ENCODE measurements at regions not wholly inside any gene's neighbourhood (a gene's known extent, or its start where the extent isn't known, plus 50 kb on each side); places are given as distances from the start of the nearest gene placed in this dataset.

DNA sequence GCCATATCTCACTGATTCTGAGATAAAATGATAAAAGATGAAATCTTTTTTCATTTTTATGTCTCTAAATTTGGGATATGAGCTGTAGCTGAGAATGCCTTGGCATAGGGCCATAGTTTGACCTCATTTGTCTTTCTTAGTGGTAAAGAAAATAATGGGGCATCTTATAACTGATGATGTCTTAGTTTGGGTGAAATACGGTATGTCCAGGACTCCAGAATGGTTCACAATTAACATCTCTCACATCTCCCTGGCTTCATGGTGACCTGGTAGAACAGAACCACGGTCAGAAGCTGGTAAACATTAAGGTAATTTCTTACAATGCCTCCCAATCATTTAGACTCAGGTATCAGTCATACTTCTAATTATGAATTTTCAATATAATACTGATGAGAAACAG, 250.8 kb downstream of the MAT2B start:
- H3K27ac ChIP-seq: no peak overlapping the region
- no peak for TF ChIP-seq ZFX (IDR thresholded peaks at IDR 0.05; ENCODE audit: borderline replicate concordance)
- TF ChIP-seq, protein P1, sequence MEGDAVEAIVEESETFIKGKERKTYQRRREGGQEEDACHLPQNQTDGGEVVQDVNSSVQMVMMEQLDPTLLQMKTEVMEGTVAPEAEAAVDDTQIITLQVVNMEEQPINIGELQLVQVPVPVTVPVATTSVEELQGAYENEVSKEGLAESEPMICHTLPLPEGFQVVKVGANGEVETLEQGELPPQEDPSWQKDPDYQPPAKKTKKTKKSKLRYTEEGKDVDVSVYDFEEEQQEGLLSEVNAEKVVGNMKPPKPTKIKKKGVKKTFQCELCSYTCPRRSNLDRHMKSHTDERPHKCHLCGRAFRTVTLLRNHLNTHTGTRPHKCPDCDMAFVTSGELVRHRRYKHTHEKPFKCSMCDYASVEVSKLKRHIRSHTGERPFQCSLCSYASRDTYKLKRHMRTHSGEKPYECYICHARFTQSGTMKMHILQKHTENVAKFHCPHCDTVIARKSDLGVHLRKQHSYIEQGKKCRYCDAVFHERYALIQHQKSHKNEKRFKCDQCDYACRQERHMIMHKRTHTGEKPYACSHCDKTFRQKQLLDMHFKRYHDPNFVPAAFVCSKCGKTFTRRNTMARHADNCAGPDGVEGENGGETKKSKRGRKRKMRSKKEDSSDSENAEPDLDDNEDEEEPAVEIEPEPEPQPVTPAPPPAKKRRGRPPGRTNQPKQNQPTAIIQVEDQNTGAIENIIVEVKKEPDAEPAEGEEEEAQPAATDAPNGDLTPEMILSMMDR (IDR thresholded peaks at IDR 0.05): no peak

DNA sequence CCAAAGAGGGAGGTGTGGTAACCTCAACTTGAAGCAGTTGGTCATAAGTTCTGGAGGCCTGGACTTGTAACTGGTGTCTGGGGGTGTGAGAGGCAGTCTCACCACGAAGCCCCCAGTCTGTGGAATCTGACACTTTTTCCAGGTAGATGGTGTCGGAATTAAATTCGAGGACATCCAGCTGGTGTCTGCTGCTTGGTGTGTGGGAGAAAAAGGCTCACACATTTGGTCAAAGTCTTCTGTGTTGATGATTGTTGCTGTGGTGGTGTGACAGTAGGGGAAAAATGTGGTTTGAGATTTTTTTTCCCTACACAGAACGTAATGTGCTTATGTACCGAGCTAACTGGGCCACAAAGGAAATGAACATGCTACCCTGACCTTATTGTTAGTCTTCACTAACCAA, 251.9 kb downstream of the MAT2B start:
- H3K27ac ChIP-seq: no peak overlapping the region
- TF ChIP-seq ZFX (IDR thresholded peaks at IDR 0.05; ENCODE audit: borderline replicate concordance): no peak

DNA sequence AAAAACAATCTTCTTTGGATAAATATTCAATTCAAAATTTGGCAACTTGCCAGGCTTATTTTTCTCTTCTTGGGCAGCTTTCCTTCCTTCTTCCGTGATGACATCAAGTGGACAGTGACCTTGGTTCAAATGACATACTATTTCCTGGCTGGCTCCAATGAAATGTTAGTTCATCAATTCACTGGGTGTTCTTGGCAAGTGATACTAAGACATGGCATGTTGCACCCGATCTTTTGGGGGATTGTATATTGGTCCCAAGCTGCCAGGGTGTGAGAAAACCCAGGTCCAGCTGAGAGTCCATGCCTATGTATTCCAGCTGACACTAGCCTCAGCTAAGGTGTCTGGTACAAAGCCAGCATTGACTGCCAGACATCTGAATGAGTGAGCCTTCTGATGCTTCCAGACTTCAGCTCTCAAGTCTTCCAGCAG, 252.9 kb downstream of the MAT2B start:
- TF ChIP-seq, protein P1 (IDR thresholded peaks at IDR 0.05): no peak

DNA sequence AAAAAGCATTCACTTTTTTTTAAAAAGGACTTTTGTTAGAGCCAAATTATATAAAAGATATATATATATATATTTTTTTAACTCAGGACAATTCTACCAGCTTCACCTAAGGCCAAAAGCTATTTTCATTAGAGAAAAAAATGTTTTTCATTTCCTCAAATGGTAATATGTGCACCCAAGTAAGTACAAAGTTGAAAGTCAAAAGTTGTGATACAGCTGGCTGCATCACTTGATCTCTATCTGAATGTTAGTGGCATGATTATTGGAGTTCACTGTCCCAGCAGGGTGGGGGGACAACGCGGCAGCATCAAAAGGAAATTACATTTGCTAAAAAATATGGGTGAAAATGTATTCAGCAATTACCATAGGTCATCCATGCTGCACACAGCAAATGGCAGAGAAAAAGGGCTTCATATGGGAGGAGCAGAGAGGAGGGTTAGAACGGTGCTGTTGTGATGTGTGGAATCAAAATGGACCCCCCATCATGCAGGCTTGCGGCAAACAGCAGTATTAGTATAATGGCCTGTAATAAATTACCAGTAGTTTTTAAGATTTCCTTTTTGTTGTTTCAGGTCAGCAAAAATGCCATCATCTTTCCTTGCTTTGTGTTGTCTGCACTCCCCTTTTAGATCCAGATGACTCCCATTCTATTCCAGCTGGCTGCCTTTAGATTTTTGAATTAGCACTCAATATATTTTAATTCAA, 253.7 kb downstream of the MAT2B start:
- no peak for TF ChIP-seq ZFX (IDR thresholded peaks at IDR 0.05; ENCODE audit: borderline replicate concordance)
- TF ChIP-seq, protein P1 (IDR thresholded peaks at IDR 0.05): no peak

More for the DNA sequence above, 252.9 kb downstream of the MAT2B start:
- H3K27ac ChIP-seq: no peak overlapping the region

DNA sequence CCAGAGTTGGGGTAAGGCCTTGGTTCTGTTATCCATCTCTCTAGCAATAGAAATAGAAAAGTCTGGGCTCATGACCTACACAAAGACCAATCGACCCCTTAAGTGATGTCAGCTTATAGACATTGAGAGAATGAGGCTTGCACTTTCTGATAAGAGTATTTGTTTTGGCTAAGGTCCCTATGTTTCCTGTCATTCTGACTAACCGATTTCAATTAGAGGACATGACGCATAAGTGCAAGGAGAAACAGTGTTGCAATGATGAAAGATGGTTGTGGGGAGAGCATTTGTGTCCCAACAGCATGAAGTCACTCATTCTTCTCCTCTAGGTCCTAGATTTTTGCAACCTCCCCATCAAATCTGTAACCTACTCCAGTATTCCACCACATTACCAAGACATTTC, 255.1 kb downstream of the MAT2B start:
- no peak overlapping the region for H3K27ac ChIP-seq
- no peak for TF ChIP-seq ZFX (IDR thresholded peaks at IDR 0.05; ENCODE audit: borderline replicate concordance)
- TF ChIP-seq, protein P1 (IDR thresholded peaks at IDR 0.05): no peak

More for the DNA sequence above, 253.7 kb downstream of the MAT2B start:
- H3K27ac ChIP-seq: no peak overlapping the region

DNA sequence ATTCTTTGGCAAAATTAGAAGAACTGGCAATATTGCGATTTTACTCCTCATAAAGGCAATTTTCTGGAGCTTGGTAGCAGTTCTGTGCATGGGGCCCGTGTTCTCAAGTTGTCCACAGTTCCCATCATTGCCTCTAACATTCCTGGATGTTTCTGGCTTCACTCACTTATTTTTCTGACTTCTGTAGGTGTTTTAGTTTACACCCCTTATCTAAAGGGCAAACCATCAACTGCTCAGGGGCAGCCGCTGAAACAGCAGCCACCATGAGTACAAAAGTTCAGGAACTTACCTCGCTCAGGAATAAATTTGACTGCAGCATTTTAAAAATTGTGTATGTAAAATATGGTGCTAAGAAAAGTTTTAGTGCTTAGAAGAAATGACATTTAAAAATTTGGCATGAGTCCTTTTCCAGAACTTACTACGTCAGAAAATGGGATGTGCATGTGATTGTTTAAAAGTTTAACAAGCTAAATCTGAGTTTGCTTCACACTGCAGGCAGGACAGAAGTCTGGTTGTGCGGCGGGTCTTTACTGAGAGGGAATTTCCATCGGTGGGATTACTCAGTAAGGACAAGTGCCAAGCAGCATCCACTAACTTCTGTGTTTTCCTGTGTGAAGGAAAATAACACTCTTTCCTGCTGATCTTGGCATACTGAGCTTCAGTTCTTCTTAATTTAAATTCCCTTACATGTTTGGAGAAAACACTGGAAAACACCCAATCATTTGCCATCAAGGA, 261.7 kb downstream of the MAT2B start:
- TF ChIP-seq, protein P1 (IDR thresholded peaks at IDR 0.05): no peak
- TF ChIP-seq ZFX (IDR thresholded peaks at IDR 0.05; ENCODE audit: borderline replicate concordance): no peak
- no peak overlapping the region for H3K27ac ChIP-seq

DNA sequence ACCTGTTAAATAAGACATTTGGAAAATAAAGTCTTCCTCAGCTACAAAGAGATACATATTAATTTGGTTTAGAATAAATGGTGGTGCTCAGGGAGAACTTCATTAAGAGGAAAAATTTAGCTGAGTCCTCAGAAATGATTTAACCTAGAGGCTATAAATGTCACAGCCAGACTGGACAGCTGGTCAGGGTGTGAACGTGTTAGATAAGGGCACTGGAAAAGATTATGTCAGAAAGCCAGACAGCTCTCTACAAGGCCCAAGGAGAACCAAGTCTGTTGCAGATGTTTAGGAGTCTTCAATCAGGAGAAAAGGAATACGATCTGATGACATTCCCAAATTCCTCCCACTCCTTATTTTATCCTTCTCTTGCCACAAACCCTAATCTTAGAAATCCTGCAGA, 265.2 kb downstream of the MAT2B start:
- no peak overlapping the region for H3K27ac ChIP-seq
- TF ChIP-seq ZFX (IDR thresholded peaks at IDR 0.05; ENCODE audit: borderline replicate concordance): no peak
- TF ChIP-seq, protein P1 (IDR thresholded peaks at IDR 0.05): no peak
